SK-N-SH treated with all-trans-retinoic acid at 6 μM for 48 hours (cell line): ENCODE measurements at regions not wholly inside any gene's neighbourhood (a gene's known extent, or its start where the extent isn't known, plus 50 kb on each side); places are given as distances from the start of the nearest gene placed in this dataset.

ENCODE experiments used
- ARNTL ChIP-seq: fragments of 450-650 bp; formaldehyde crosslinking; IDR thresholded peaks from 2 replicates; pipeline ENCODE4 v1.5.0; 2020; ENCODE audit warnings: low read depth, mild to moderate bottlenecking, moderate library complexity, borderline replicate concordance
- CREB5 ChIP-seq: fragments of 250-450 bp; sonication (Bioruptor Pico); IDR thresholded peaks from 2 replicates; pipeline ENCODE4 v1.5.1; 2020; ENCODE audit warnings: low read depth, mild to moderate bottlenecking, moderate library complexity
- CSDC2 ChIP-seq: fragments of 250-450 bp; sonication (Bioruptor Pico); IDR thresholded peaks from 2 replicates; pipeline ENCODE4 v1.5.0; 2020; ENCODE audit warnings: mild to moderate bottlenecking, moderate library complexity
- PATZ1 ChIP-seq: fragments of 250-450 bp; sonication (Bioruptor Pico); IDR thresholded peaks from 2 replicates; pipeline ENCODE4 v1.8.0; 2020; ENCODE audit warnings: mild to moderate bottlenecking, moderate library complexity, borderline replicate concordance
- ZFP30 ChIP-seq: fragments of 450-650 bp; formaldehyde crosslinking; IDR thresholded peaks from 2 replicates; pipeline ENCODE4 v1.5.0; 2022; ENCODE audit warnings: mild to moderate bottlenecking, moderate library complexity
- ZNF565 ChIP-seq: fragments of 450-650 bp; formaldehyde crosslinking; conservative IDR thresholded peaks from 2 replicates; pipeline ENCODE4 v1.5.0; 2020; ENCODE audit warnings: low read depth, mild to moderate bottlenecking, moderate library complexity
- ZNF70 ChIP-seq: fragments of 450-650 bp; formaldehyde crosslinking; IDR thresholded peaks from 2 replicates; pipeline ENCODE4 v1.5.0; 2020; ENCODE audit warnings: mild to moderate bottlenecking, moderate library complexity

GRCh38 chr2:123901256-123901655 lies 123.8 kb upstream of the CNTNAP5 start:
- TF ChIP-seq CSDC2 (CRISPR knock-in tag) (no peak), CREB5 (CRISPR knock-in tag) (no peak), ZNF70 (CRISPR knock-in tag) (no peak), ZFP30 (CRISPR knock-in tag) (no peak), PATZ1 (no peak), ZNF565 (CRISPR knock-in tag) (no peak), ARNTL (no peak)
